TTC549 (cell line): ENCODE measurements at regions not wholly inside any gene's neighbourhood (a gene's known extent, or its start where the extent isn't known, plus 50 kb on each side); places are given as distances from the start of the nearest gene placed in this dataset.

Experiments used
- FAIRE-seq: peaks from 2 replicates; lab custom pipeline; 2012; peaks lifted over from hg19 to GRCh38; lab: Jason Lieb, UNC

DNA sequence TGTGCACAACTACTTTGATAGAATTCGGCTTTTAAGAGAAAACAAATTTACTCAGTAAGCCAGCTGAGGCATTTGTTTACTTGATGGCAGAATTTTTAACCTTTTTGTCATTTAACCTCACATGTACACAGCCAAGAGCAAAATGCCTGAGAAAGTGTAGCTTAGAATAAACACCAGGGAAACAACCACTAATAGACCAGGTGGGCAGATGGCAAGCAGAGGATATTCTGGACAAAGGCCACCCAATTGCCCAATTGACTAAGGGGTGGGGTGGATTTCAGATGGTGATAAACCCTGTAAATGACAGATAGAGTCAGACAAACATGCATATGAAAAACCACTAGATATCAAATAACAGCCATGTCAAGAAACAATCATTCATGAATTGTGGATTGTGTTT, 190.7 kb upstream of the FBXL4 start:
- FAIRE-seq: no peak

DNA sequence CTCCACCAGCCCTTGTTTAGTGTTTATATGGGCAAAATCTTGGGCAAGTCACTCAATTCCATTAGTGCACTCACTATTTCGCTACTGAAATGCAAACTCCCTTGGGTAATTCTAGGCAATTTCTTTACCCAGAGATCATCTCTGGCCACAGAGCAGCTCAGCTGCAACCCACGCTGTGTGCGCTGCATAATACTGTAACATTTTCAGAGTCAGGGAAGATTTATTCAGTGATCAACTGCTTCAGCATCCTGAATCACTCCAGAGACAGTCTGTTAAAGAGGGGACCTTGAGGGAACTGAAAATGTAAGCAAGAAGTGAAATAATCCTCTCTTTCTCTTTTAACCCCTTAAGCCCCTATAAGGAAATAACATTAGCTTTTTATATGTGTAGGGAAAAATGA, 189.6 kb upstream of the FBXL4 start:
- FAIRE-seq: no peak

DNA sequence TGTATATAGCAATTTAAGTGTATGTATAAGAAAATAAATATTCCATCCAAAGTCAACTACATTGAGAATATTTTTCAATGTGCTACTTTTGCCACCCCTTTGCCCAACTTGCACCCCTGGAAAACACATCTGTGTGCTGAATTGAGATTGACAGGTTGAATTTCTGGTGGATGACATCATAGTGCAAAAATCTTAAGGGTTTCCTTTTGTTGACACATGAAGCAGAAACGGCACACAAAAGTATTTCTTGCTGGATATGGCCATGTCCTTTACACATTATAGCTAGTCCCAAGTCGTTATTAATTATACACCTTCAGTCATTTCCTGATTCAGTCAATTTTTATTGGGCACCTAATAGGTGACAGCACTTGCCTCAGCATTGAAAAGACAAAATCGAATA, 188.7 kb upstream of the FBXL4 start:
- FAIRE-seq: no peak

DNA sequence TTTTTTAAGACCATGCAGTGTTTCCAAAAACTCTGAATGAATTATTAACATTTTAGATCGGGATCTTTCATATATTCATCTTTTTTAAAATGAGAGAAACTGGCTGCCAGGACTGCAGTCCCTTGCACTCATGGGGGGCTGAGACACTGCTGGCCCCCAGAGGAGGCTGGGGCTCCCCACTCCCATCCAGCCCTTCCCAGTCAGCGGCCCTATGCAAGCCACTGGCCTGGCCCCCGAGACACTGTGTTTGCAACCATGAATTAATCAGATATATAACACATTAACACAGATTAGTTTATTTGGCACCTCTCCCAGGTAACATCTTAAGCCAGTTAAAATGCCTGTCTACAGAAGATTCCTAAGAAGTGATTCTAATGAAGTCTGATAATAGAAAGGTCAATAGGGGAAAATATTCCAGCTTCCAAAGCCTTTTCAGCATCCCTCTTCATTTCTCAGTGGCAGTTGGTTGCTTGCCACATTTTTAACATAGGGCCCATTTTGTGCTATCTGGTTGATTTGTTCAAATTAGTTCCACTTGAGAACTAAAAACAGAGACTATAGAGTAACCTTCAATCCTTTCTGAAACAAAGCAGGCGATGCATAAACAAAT, 184.4 kb upstream of the FBXL4 start:
- no peak for FAIRE-seq

DNA sequence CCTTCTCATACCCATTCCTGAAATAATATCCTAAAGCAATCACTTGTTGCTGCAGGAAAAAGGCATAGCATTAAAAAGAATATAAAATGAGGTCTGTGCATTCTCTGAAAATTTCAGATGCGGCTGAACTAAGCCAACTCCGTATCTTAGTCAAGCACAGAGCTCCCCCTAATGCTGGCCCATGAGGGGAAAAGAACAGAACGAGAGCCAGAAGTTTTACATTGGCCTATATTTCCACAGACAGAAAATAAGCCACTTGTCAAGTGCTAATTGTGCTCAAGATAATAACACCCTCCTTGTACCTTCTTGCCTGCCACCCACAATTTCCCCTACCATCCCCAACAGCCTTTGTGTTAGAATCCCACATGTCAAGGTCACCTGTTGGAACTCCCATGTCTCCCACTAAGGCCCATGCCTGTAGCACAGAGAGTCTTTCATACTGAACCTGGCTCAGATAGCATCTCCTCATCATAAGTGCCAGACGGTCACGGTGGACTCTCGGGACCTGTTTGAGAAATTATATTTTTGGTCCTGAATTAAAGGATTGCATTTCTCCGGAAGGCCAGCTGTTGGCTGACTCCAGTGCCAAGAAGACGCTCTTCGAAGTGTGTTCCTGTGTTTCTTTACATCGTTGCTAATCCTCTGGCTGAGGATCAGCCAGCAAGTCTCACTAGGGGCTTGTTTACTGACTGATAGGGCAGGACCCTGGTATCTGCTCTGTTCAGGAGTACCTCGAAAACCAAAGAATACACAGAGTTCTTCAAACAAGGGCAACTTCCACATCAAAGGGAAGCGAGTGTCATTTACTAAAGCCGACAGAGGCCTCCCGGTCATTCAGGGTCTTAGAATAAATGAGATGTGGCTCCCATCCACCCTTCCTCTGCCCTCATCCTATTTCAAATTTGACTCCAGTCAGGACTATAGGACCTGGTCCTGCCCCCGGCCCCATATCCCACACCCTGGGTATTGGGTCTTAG, 183.4 kb upstream of the FBXL4 start:
- no peak for FAIRE-seq

DNA sequence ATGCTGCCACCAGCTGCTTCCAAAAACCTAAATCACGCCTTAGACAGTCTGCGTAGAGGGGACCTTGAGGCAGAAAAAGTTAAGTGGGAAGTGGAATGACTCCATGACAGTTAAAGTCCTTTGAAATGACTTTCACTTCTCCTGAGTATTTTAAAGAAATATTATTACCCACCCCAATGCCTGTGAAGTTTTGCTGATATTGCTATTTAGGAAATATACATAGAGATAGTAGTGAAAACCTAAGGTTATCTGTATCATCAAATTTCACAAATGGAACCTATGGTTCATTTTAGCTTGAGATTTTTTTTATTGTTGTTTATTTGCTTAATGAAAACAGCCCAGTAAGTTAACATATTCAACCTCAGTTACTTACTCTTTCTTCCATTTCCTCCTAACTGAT, 182.1 kb upstream of the FBXL4 start:
- no peak for FAIRE-seq

DNA sequence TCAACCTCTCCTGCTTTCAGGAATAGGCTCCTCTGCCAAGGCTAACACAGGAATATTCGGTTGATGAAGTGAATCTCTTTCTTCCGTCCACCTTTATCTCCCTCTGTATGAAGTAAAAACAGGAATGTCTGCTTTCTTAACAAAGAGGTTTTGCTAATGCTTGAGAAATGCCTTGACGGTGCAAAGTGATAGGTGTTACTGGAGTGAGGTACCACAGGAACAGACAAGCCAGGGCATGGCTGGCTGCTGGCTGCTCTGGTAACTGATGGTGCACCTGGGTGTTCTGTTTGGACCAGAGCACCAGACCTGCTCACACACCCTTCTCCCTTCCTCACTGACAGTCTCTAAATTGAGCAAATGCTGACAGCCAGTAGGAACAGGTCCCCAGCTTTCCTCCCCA, 174.0 kb upstream of the FBXL4 start:
- FAIRE-seq: no peak

DNA sequence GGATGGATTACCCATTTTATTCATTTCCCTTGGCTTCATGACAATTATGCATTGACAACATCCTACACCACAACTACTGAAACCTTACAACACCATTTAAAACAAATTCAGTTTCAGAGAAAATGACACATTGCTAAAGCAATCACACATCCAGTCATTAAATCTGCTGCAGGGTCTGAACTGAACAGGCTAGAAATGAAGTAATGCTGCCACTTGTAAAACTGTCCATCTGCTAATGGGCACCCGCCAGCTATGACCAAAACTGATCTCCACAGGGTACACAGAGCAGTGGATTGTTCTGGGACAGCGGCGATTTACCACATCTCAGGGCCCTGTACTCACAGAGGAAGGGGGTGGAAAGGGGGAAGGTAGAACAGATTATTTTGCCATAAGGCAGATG, 172.9 kb upstream of the FBXL4 start:
- FAIRE-seq: no peak

DNA sequence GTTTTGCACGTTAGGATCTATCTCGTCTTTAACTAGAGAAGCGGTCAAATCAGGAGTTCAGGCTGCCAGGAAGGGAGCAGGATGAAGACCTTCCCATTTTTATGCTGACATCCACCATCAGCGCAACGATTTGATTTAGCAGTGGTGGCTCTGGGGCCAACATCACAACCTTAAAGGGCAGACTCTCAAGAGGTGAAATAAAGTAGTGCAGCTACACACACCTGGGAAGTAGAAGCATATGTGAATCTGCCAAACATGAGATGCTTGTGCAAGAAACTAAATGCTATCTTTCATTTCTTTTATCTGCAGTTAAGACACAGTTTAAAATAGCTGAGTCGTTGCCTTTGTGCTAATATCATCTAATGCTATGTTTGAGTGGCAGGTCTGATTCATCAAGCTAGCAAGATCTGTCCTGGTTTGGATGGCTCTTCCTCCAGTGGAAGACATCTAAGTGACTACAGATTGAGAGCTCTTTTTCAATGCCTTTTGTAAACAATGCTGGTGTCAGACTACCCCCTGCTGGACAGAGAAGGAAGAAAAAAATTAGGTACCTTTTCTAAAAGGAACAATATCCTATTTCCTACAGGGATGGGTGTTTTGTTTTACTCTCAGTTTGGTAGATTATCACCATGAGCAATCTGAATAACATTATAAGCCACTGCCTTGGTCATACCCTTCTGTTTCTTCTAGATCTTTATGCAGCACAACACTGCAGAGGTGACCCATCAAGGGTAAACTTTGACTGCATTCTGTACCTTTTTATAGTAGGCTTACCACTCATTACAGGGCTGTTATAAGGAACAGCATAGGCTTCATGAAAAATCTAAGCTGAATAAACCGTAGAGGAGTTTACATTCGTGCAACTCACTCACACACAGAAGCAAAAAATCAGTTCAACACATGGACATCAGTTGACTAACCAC, 171.6 kb upstream of the FBXL4 start:
- peak; percentile 46 for FAIRE-seq

DNA sequence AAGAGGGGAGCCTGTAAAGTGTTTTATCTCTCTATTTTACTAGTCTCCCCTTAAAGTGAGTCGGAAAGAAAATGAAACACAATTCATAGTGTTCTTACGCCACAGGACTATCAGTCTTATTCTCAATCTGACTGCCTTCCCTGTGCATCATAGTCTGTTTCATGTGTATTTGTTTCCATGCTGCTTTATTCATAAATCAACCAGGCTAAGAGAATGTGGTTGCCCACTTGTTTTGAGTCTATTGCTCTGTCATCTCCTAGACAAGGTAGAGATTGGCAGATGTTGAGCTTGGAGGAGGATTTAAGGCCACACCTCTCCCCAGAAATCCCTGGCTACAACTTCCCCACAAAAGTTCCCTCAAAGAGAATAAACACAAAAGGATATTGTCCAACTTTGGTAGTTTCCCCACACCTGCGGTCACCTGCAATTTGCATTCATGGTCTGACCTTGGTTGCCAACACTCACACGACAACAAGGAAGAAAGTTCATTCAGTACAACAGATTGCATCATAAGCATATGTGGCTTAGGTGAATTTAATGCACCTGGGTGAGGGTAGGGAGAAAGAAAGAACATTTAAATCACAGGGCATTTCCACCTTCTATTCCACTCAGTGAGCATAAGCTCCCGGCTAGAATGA, 167.1 kb upstream of the FBXL4 start:
- FAIRE-seq: no peak

DNA sequence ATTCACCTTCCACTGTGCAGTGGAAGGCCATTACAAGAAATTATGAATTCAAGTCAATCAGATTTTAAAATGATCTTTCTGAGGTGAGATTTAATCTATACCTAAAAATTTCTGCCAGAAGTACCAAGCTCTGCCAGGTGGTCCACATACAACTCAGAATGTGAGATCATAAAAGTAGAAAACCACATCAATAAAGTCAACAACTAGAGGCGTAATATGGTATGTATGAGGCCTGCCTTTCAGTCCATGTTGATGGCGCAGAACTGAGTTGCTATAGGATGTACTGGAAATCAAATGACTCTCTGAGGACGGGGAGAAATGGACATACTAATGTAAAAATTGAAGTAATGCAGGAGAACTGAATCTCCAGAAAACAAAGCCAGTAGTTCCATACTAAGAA, 163.8 kb upstream of the FBXL4 start:
- no peak for FAIRE-seq

DNA sequence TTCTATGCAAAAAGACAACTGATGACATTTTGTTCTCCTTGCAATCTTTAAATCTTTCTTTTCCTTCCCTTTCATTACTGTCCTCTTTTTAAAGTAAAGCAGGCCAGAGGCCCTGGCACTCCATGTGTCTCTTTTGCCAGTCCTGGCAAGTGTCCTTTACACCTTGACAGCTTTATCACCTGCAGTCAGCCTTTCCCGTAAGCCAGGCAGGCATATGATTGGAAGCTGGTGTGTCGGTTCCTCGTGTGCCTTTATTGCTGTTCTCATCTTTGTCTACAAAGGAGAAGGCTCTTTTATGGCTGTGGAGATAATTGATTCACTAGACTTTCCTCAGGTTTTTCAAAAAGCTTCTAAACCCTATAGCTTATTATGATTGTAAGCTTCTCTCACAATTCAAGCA, 162.3 kb upstream of the FBXL4 start:
- FAIRE-seq: no peak

DNA sequence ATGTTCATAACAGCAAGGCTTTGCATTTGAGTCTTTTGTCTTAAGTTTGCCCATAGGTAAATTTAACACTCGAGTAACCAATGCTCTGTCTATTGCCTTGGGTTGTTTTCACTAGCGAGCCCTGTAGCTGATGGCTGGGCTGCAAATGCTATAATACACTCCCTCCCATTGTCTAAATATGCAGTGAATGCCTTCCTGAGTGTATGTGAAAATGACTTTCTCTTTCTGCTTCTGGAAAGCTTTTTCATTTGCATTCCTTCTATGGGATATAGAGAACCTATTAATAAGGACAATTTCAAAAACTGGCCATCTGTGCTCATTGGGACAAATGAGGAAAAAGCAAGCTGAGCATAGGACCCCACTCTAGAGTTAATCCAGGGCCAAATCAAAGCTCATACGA, 156.5 kb upstream of the FBXL4 start:
- no peak for FAIRE-seq

DNA sequence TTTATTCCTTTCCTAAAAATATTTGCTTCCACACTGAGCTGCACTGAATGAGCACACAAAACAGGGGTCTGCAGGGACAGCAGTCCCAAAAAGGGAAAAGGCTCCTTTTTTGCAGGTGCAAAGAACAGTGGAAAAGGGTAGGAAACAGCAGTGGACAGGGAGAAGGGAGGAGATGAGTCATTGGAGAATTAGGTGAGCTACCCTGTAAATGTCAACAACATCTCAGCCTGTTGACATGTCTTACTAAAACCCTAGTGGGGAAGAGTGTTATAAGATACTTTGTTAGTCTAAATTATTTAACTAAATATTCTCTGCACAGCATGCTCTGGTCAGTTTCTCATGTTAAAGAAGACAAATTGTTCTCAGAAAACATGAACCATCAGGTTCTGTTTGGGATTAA, 151.5 kb upstream of the FBXL4 start:
- no peak for FAIRE-seq

DNA sequence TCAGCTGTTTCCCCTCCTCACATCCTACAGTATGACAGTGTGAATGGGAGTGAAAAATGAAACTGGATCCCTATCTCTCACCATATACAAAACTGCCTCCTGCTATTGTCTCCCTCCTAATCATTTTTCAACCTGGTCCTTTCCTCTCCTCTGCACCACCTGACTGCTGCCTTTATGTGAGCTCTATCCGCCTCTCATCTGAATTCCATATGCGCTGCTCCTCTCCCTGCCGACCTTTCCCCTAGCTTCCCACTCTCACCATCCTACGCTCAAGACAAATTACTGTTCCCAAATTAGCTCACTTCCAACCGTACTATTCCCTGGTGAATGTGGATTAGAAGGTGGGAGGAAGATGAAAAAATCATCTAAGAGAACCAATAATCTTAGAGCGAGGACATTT, 148.4 kb upstream of the FBXL4 start:
- no peak for FAIRE-seq

DNA sequence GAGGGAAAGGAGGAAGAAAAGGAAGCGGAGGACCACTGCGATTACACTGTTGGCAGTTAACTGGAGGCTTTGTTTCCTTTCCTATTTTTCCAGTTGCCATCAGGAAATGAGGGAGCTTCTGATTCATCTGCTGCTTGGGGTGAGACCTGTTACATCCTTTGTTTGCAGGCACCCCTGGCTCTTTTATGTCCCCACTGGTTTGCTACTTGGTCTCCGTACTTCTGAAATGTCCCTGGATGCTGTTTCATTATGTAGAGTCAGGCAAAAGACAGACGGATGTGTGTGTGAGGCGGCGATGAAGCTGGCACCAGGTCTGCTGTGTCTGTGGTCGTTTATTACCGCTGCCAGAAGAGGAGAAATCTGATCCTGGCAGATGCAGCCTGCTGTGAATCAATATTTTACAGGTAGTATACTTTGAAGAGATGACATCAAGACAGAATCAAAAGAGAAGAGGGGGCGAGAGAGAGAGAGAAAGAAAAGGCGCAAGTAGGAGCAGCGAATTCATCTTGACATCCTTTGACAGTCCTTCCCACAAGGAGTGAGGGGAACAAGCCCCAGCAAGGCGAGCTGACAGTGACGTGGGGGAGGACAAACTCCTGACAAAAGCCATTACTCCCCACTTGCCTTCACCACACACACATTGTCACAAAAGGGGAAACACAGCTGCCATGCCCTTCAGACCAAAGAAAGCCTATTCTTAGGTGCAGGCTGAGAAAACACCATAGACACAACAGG, 145.9 kb upstream of the FBXL4 start:
- FAIRE-seq: no peak

DNA sequence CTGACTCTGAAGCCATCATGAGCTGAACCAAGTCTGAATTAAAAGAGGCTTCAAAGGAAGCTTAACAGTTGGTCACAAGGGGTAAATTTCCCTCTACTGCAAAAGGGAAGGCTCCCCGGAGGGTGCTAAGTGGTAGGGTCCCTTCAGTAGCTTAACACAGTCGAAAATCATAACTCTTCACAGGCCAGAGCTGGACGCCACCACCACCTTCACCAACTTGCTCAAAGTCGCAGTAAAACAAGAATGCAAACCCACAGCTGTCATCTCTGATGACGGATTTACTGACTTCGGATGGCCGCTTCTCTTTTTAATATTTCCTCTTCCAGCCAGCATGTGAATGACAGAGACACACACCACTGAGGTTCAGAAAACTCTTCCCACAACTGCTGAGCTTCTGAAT, 144.7 kb upstream of the FBXL4 start:
- no peak for FAIRE-seq

DNA sequence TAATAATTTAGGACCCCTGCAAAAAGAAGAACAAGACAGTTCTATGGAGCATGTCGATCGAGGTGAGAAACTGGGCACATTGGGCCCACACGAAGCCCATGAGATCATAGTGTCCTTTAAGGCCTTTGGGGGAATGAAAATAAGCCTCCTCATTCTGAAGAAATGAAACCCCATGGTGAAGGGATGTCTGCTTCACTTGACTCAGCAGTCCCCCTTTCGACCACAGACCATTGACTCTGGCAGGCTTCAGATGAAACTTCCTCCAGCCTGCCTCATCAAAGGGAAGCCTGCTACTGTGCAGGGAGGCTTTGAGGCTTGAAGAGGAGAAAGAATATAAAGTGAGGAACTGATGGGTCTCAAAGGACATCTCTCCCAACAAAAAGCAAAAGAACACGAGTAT, 144.2 kb upstream of the FBXL4 start:
- FAIRE-seq: no peak

DNA sequence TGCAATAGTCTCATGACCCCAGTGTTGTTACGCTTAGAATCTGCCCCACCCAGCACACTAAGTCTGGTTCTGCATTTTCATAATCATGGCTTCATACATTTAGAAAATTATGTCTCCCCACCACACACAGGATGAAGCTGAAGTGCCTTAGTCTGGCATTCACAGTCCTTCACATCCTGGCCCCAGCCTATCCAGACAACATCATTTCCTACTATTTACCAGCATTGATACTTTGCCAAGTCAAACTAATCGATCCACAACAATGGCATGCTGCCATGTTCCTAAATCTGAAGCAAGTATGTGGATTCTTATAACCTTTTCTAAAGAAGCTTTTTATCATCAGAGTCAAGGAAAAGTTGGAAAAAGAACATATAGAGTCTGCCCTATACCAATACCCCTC, 132.4 kb upstream of the FBXL4 start:
- FAIRE-seq: no peak

DNA sequence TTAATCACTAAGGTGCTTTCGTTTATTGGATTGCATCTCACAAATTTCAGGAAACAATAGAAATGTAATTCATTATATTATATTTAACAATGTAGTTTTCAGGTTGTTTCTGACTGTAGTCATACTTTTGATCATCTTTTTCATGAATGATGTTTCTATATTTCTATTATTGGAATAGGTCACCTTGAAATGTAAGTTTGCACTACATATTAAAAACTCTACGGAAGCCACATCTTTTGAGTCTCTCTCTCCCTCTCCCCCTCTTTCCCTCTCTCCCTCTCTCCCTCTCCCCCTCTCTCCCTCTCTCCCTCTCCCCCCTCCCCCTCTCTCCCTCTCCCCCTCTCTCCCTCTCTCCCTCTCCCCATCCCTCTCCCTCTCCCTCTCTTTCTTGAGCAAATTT, 131.3 kb upstream of the FBXL4 start:
- FAIRE-seq: no peak

DNA sequence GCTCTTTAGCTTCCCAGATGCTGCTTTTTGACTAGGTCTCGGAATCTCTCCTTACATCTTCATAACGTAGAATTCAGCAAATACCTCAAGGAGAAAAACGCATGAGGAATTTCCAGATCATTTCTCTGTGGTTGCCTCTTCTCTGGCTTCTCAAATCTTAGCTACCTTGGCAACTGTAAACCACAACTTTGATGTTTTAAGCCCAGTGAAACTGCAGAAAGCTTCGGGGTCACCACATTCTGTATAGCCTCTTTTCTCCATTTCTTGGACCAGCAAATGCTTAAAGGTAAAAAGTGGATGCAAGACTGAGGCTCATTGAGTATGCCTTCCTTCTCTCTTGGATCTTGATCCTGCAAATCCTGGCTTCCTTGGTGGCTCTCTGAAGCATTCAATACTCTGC, 125.5 kb upstream of the FBXL4 start:
- no peak for FAIRE-seq

DNA sequence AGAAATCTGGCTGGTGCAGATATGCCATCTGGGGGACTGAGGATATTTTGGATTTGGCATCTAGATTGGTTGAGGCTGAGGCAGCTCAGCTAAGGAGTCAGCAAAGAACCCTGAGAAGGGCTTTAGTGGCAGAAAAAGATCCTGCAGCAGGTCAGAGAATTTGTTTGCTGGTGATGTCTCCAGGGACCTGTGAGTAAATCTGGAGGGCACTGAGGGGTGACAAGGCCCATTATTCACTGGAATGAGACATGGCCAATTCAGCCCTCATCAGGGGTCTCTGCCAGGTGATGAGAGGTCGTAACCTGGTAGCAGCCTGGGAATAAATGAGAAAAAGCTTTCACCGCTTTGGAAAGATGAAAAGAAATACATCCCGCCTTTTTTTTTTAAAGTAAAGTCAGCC, 118.3 kb upstream of the FBXL4 start:
- no peak for FAIRE-seq
